ENCODE measurements at regions not wholly inside any gene's neighbourhood (a gene's known extent, or its start where the extent isn't known, plus 50 kb on each side); places are given as distances from the start of the nearest gene placed in this dataset.

DNA sequence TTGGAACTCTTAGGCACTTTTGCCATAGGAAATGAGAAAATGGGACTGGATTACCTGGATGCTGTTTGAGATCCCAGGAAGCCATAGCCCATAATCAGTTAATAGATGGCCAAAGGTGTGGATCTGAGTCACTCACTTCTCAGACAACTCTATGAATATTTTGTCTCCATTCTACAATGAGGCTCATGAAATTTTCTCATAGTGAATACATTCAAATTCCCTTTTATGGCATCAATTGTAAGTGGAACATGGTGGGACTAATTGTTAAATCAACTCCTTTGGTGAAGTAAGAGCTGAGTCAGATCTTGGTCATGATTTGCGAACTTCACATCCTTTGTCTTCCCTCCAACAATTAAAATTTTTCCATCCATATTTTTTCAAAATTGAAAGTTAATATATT is 222.1 kb downstream of the ARL4A start:
- Histone ChIP-seq H3K27me3 (ENCODE audit: insufficient read depth, low read depth) (no peaks in the 10 kb centered on the region), H3K27ac (no peak overlapping the region), H3K36me3 (ENCODE audit: insufficient read depth) (no peaks in the 10 kb centered on the region), H3K79me2 (ENCODE audit: insufficient read depth, low read depth) (no peaks in the 10 kb centered on the region), H2AFZ (ENCODE audit: low read depth) (no peak overlapping the region), H4K20me1 (ENCODE audit: insufficient read depth) (no peaks in the 10 kb centered on the region), H3K9ac (no peak overlapping the region), H3K4me1 (ENCODE audit: low read depth, poor library complexity, severe bottlenecking) (no peaks in the 10 kb centered on the region), H3K4me3 (IDR thresholded peaks at IDR 0.05; ENCODE audit: insufficient read depth, low read depth, low read length) (no peak overlapping the region), H3K4me2 (no peak overlapping the region)
- TF ChIP-seq, protein P1, sequence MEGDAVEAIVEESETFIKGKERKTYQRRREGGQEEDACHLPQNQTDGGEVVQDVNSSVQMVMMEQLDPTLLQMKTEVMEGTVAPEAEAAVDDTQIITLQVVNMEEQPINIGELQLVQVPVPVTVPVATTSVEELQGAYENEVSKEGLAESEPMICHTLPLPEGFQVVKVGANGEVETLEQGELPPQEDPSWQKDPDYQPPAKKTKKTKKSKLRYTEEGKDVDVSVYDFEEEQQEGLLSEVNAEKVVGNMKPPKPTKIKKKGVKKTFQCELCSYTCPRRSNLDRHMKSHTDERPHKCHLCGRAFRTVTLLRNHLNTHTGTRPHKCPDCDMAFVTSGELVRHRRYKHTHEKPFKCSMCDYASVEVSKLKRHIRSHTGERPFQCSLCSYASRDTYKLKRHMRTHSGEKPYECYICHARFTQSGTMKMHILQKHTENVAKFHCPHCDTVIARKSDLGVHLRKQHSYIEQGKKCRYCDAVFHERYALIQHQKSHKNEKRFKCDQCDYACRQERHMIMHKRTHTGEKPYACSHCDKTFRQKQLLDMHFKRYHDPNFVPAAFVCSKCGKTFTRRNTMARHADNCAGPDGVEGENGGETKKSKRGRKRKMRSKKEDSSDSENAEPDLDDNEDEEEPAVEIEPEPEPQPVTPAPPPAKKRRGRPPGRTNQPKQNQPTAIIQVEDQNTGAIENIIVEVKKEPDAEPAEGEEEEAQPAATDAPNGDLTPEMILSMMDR (conservative IDR thresholded peaks at IDR 0.05; ENCODE audit: low read depth, low read length) = no peak

DNA sequence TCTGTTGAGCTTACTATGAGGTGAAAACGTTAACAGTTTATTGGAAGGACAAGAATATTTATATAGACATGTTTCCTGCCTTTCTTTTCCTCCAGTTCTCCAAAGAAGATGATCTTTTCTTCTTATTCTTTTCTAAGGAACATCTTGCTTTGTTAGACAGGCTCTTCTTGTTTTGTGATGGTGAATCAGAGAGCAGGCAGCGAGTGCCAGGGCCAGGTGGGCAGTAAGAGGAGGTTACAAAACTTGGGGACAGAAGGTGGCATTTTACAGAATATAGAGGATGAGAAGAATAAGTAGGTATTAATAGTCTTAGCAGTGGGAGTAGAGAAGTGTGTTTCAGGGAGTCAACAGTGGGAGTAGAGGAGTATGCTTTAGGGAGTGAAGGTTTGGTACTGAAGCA is 223.6 kb downstream of the ARL4A start:
- H3K79me2 ChIP-seq (ENCODE audit: insufficient read depth, low read depth) = no peaks in the 10 kb centered on the region
- no peaks in the 10 kb centered on the region for H3K4me1 ChIP-seq (ENCODE audit: low read depth, poor library complexity, severe bottlenecking)
- no peak overlapping the region for H3K9ac ChIP-seq
- H2AFZ ChIP-seq (ENCODE audit: low read depth) = no peak overlapping the region
- H3K27ac ChIP-seq = no peak overlapping the region
- H3K4me2 ChIP-seq = no peak overlapping the region
- no peaks in the 10 kb centered on the region for H3K27me3 ChIP-seq (ENCODE audit: insufficient read depth, low read depth)
- TF ChIP-seq, protein P1 (conservative IDR thresholded peaks at IDR 0.05; ENCODE audit: low read depth, low read length) = no peak
- H4K20me1 ChIP-seq (ENCODE audit: insufficient read depth) = no peaks in the 10 kb centered on the region
- H3K36me3 ChIP-seq (ENCODE audit: insufficient read depth) = no peaks in the 10 kb centered on the region
- H3K4me3 ChIP-seq (IDR thresholded peaks at IDR 0.05; ENCODE audit: insufficient read depth, low read depth, low read length) = no peak overlapping the region

DNA sequence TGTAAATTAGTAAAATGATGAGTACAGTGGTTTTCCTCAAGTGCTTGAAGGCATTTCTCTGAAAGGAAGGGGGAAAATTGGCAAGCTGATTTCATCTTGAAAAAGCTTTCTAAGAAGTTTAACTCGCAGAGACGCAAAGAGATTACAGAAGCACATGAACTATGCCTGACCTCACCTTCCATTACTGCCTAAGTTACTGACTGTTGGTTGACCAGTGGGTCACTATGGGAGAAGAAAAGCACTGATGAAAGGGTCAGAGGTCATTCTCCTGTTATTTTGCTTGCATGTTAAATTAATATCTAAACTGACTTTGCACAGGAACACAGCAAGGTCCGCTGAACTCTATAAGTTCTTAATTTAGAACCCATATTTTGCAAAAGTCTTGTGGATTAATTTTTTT is 225.6 kb downstream of the ARL4A start:
- TF ChIP-seq, protein P1 (conservative IDR thresholded peaks at IDR 0.05; ENCODE audit: low read depth, low read length) = no peak
- Histone ChIP-seq H3K9ac (no peak overlapping the region), H4K20me1 (ENCODE audit: insufficient read depth) (no peaks in the 10 kb centered on the region), H3K27me3 (ENCODE audit: insufficient read depth, low read depth) (no peaks in the 10 kb centered on the region), H3K36me3 (ENCODE audit: insufficient read depth) (no peaks in the 10 kb centered on the region), H3K27ac (no peak overlapping the region), H3K4me2 (no peak overlapping the region), H2AFZ (ENCODE audit: low read depth) (no peak overlapping the region), H3K4me3 (IDR thresholded peaks at IDR 0.05; ENCODE audit: insufficient read depth, low read depth, low read length) (no peak overlapping the region), H3K79me2 (ENCODE audit: insufficient read depth, low read depth) (no peaks in the 10 kb centered on the region), H3K4me1 (ENCODE audit: low read depth, poor library complexity, severe bottlenecking) (no peaks in the 10 kb centered on the region)

DNA sequence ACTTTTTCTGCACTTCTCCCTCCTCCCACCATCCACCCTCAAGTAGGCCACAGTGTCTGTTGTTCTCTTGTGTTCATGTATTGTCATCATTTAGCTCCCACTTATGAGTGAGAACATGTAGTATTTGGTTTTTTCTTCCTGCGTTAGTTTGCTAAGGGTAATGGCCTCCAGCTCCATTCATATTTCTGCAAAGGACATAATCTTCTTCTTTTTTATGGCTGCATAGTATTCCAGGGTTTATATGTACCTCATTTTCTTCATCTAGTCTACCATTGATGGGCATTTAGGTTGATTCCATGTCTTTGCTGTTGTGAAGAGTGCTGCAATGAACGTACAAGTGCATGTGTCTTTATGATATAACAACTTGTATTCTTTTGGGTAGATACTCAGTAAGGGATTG is 230.4 kb downstream of the ARL4A start:
- no peaks in the 10 kb centered on the region for H3K4me1 ChIP-seq (ENCODE audit: low read depth, poor library complexity, severe bottlenecking)
- H3K36me3 ChIP-seq (ENCODE audit: insufficient read depth) = no peaks in the 10 kb centered on the region
- TF ChIP-seq, protein P1 (conservative IDR thresholded peaks at IDR 0.05; ENCODE audit: low read depth, low read length) = no peak
- no peaks in the 10 kb centered on the region for H4K20me1 ChIP-seq (ENCODE audit: insufficient read depth)
- no peak overlapping the region for H2AFZ ChIP-seq (ENCODE audit: low read depth)
- no peak overlapping the region for H3K4me2 ChIP-seq
- no peak overlapping the region for H3K27ac ChIP-seq
- H3K27me3 ChIP-seq (ENCODE audit: insufficient read depth, low read depth) = no peaks in the 10 kb centered on the region
- no peak overlapping the region for H3K9ac ChIP-seq
- H3K79me2 ChIP-seq (ENCODE audit: insufficient read depth, low read depth) = no peaks in the 10 kb centered on the region
- no peak overlapping the region for H3K4me3 ChIP-seq (IDR thresholded peaks at IDR 0.05; ENCODE audit: insufficient read depth, low read depth, low read length)

Data from KMS-11 (cell line).